HepG2 (cell line): ENCODE measurements at regions not wholly inside any gene's neighbourhood (a gene's known extent, or its start where the extent isn't known, plus 50 kb on each side); places are given as distances from the start of the nearest gene placed in this dataset.

Source experiments
- CC2D1A ChIP-seq: sonication (generic); formaldehyde crosslinking; IDR thresholded peaks from 2 replicates; pipeline ENCODE4 v1.8.1; 2023; ENCODE audit warnings: mild to moderate bottlenecking, missing genetic modification reagents
- HOXA7 ChIP-seq: sonication (generic); formaldehyde crosslinking; IDR thresholded peaks from 2 replicates; pipeline ENCODE4 v1.8.1; 2022; ENCODE audit warnings: mild to moderate bottlenecking, missing genetic modification reagents, moderate library complexity
- JUNB ChIP-seq: sonication (generic); formaldehyde crosslinking; IDR thresholded peaks from 2 replicates; pipeline ENCODE4 v1.8.0; 2022; ENCODE audit warnings: missing genetic modification reagents, mild to moderate bottlenecking, borderline replicate concordance
- NR2C2 ChIP-seq: sonication (generic); formaldehyde crosslinking; IDR thresholded peaks from 2 replicates; pipeline ENCODE4 v1.4.0; 2020; ENCODE audit warnings: missing genetic modification reagents, mild to moderate bottlenecking, moderate library complexity, borderline replicate concordance
- POLR2A ChIP-seq, 2 experiments: IDR thresholded peaks; 2 replicates each; pipeline ENCODE4 v1.6.1; 2011; ENCODE audit warnings: low read depth in 2 of 2, low read length in 2 of 2, mild to moderate bottlenecking in 1 of 2, moderate library complexity in 1 of 2; ENCODE audit not compliant: insufficient read depth in 1 of 2
- SP1 ChIP-seq, 2 experiments: fragments of 450-650 bp in 1 of 2; sonication (generic) in 1 of 2; formaldehyde crosslinking in 1 of 2; IDR thresholded peaks; 2 replicates each; pipeline versions ENCODE4 v1.4.0 to v1.6.1; 2016 to 2020; ENCODE audit warnings: missing genetic modification reagents in 1 of 2
- TF ChIP-seq, protein P1 (sequence below): IDR thresholded peaks from 2 replicates; pipeline ENCODE4 v1.6.1; 2012; ENCODE audit warnings: low read length, improper control_type of control experiment
- TF ChIP-seq, protein P2 (sequence below): sonication (generic); formaldehyde crosslinking; IDR thresholded peaks from 2 replicates; pipeline ENCODE4 v1.5.0; 2020; ENCODE audit warnings: mild to moderate bottlenecking, missing genetic modification reagents, moderate library complexity
- TF ChIP-seq, protein P3 (sequence below): sonication (generic); formaldehyde crosslinking; IDR thresholded peaks from 2 replicates; pipeline ENCODE4 v1.8.0; 2022; ENCODE audit warnings: mild to moderate bottlenecking, missing genetic modification reagents, moderate library complexity

DNA sequence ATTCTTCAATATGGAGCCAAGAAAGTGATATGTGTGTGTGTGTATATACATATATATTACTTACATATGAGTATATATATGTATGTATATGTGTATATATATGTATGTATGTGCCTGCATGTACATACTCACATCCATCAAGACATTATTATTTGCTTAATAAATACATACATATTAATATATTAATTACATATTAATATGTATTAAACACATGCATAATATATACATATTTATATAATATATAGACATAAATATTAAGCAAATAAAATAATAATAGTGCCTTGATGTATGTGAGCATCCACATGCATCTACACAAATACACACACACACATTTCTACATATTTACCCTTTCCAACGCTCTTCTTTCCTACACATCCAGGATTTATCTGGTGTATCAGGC, 88.7 kb upstream of the KCNMA1 start:
- TF ChIP-seq, protein P1, sequence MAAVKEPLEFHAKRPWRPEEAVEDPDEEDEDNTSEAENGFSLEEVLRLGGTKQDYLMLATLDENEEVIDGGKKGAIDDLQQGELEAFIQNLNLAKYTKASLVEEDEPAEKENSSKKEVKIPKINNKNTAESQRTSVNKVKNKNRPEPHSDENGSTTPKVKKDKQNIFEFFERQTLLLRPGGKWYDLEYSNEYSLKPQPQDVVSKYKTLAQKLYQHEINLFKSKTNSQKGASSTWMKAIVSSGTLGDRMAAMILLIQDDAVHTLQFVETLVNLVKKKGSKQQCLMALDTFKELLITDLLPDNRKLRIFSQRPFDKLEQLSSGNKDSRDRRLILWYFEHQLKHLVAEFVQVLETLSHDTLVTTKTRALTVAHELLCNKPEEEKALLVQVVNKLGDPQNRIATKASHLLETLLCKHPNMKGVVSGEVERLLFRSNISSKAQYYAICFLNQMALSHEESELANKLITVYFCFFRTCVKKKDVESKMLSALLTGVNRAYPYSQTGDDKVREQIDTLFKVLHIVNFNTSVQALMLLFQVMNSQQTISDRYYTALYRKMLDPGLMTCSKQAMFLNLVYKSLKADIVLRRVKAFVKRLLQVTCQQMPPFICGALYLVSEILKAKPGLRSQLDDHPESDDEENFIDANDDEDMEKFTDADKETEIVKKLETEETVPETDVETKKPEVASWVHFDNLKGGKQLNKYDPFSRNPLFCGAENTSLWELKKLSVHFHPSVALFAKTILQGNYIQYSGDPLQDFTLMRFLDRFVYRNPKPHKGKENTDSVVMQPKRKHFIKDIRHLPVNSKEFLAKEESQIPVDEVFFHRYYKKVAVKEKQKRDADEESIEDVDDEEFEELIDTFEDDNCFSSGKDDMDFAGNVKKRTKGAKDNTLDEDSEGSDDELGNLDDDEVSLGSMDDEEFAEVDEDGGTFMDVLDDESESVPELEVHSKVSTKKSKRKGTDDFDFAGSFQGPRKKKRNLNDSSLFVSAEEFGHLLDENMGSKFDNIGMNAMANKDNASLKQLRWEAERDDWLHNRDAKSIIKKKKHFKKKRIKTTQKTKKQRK = no peak
- no peak for TF ChIP-seq POLR2A (IDR thresholded peaks at IDR 0.05; ENCODE audit: insufficient read depth in 1 of 2, low read depth in 2 of 2, low read length in 2 of 2)
- TF ChIP-seq, protein P2, sequence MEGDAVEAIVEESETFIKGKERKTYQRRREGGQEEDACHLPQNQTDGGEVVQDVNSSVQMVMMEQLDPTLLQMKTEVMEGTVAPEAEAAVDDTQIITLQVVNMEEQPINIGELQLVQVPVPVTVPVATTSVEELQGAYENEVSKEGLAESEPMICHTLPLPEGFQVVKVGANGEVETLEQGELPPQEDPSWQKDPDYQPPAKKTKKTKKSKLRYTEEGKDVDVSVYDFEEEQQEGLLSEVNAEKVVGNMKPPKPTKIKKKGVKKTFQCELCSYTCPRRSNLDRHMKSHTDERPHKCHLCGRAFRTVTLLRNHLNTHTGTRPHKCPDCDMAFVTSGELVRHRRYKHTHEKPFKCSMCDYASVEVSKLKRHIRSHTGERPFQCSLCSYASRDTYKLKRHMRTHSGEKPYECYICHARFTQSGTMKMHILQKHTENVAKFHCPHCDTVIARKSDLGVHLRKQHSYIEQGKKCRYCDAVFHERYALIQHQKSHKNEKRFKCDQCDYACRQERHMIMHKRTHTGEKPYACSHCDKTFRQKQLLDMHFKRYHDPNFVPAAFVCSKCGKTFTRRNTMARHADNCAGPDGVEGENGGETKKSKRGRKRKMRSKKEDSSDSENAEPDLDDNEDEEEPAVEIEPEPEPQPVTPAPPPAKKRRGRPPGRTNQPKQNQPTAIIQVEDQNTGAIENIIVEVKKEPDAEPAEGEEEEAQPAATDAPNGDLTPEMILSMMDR (CRISPR knock-in tag) = no peak
- TF ChIP-seq NR2C2 = no peak
- TF ChIP-seq, protein P3, sequence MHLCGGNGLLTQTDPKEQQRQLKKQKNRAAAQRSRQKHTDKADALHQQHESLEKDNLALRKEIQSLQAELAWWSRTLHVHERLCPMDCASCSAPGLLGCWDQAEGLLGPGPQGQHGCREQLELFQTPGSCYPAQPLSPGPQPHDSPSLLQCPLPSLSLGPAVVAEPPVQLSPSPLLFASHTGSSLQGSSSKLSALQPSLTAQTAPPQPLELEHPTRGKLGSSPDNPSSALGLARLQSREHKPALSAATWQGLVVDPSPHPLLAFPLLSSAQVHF (CRISPR knock-in tag) = no peak
- TF ChIP-seq JUNB = no peak
- TF ChIP-seq CC2D1A = no peak
- TF ChIP-seq HOXA7 = no peak
- TF ChIP-seq SP1 (IDR thresholded peaks at IDR 0.05) = no peak
- TF ChIP-seq SP1 (CRISPR knock-in tag; IDR thresholded peaks at IDR 0.05) = no peak
